Spleen (tissue), 11 donors: ENCODE measurements at regions not wholly inside any gene's neighbourhood (a gene's known extent, or its start where the extent isn't known, plus 50 kb on each side); places are given as distances from the start of the nearest gene placed in this dataset.

Experiments used
- DNase-seq: peaks from one replicate; pipeline ENCODE4 v3.0.0-alpha.2; 2020
- H3K27ac ChIP-seq, 8 donors: fragments of 200-600 bp; sonication (generic) in 7 of 8; 1 replicate in 4 of 8; 2 replicates in 4 of 8; pipeline versions ENCODE4 v1.5.0 to v1.8.0; 2016 to 2021; ENCODE audit warnings: inconsistent platforms in 4 of 8, mild to moderate bottlenecking in 4 of 8, moderate library complexity in 1 of 8
- H3K27me3 ChIP-seq, 7 donors: fragments of 200-600 bp; sonication (generic) in 6 of 7; replicated peaks in 1 of 7; 1 replicate in 4 of 7; 2 replicates in 3 of 7; pipeline versions ENCODE4 v1.5.0 to v1.8.0; 2016 to 2021; ENCODE audit warnings: inconsistent platforms in 3 of 7, mild to moderate bottlenecking in 1 of 7
- H3K36me3 ChIP-seq, 6 donors: fragments of 200-600 bp; sonication (generic) in 5 of 6; 1 replicate in 4 of 6; 2 replicates in 2 of 6; pipeline versions ENCODE4 v1.5.0 to v1.8.0; 2016 to 2021; ENCODE audit warnings: inconsistent platforms in 2 of 6
- H3K4me1 ChIP-seq, 6 donors: fragments of 200-600 bp; sonication (generic) in 5 of 6; 1 replicate in 3 of 6; 2 replicates in 3 of 6; pipeline versions ENCODE4 v1.5.0 to v1.8.0; 2016 to 2021; ENCODE audit warnings: inconsistent platforms in 3 of 6
- H3K4me3 ChIP-seq, 8 donors: fragments of 200-600 bp; sonication (generic) in 7 of 8; 1 replicate in 4 of 8; 2 replicates in 4 of 8; pipeline versions ENCODE4 v1.5.0 to v1.8.0; 2016 to 2021; ENCODE audit warnings: inconsistent platforms in 4 of 8, mild to moderate bottlenecking in 4 of 8, moderate library complexity in 2 of 8
- H3K9me3 ChIP-seq, 8 donors: fragments of 200-600 bp; sonication (generic) in 7 of 8; 1 replicate in 4 of 8; 2 replicates in 4 of 8; pipeline versions ENCODE4 v1.5.0 to v1.8.0; 2016 to 2021; ENCODE audit warnings: inconsistent platforms in 4 of 8
- CTCF ChIP-seq, 11 experiments: fragments of 200-600 bp in 7 of 11; fragments of 450-650 bp in 4 of 11; sonication (generic) in 4 of 11; IDR thresholded peaks in 8 of 11; conservative IDR thresholded peaks in 3 of 11; 1 replicate in 7 of 11; 2 replicates in 4 of 11; pipeline versions ENCODE4 v1.4.0 to v1.8.0; 2016 to 2021; ENCODE audit warnings: antibody characterized with exemption in 11 of 11, inconsistent platforms in 4 of 11, mild to moderate bottlenecking in 1 of 11
- POLR2A ChIP-seq, 3 donors: fragments of 450-650 bp; IDR thresholded peaks; one replicate each; pipeline ENCODE4 v1.5.1; 2017; ENCODE audit warnings: antibody characterized with exemption in 3 of 3, mild to moderate bottlenecking in 1 of 3
- POLR2AphosphoS5 ChIP-seq, 3 donors: sonication (generic); formaldehyde crosslinking; IDR thresholded peaks; one replicate each; pipeline ENCODE4 v1.5.1; 2017; ENCODE audit warnings: antibody characterized with exemption in 3 of 3
- WGBS, 5 donors: extraction: QIAGEN DNeasy Blood & Tissue Kit in 3 of 5; methylation state at CpG; one replicate each; pipeline versions ENCODE4 v1.1.5 to v1.1.7; 2013 to 2018; 5-methylcytosine and 5-hydroxymethylcytosine counted together
- intact Hi-C: fragments of 100-400 bp; cut with DNase I; formaldehyde crosslinking; loops from one replicate; pipeline ENCODE4 v1.15.0; 2023; ENCODE audit warnings: low total_unique reads
- donor health status: healthy with polysubstance abuse.
- donor health status: DM: no; HTN: no; CAD: no; lungs with moderate emphysema.
- donor health status: DM: no; HTN: no; CAD: no.
- donor health status: Bipolar disorder and iron deficiency.
- donor health status: healthy.
- donor health status: DM: no; HTN: no; CAD: no.
- donor health status: DM: yes; HTN: yes; CAD: no.

GRCh38 chr9:10674586-10674985, 61.8 kb upstream of the PTPRD start:
- whole genome bisulfite sequencing, 5 donors, result 46 to 80% (median 57%) methylated on average over 1 of the region's 1 CpG
- no peak for DNase-seq
- Histone ChIP-seq H3K36me3 (no peaks in the 10 kb centered on the region), H3K4me1 (no peaks in the 10 kb centered on the region), H3K4me3 (no peak overlapping the region), H3K9me3 (peaks cover 0 to 33% (median 3%) of the 10 kb centered on the region in 8 donors), H3K27me3 (no peaks in the 10 kb centered on the region), H3K27ac (no peak overlapping the region)
- intact Hi-C loops, result no loop called here
- no peak for TF ChIP-seq POLR2A (IDR thresholded peaks at IDR 0.05)

DNA sequence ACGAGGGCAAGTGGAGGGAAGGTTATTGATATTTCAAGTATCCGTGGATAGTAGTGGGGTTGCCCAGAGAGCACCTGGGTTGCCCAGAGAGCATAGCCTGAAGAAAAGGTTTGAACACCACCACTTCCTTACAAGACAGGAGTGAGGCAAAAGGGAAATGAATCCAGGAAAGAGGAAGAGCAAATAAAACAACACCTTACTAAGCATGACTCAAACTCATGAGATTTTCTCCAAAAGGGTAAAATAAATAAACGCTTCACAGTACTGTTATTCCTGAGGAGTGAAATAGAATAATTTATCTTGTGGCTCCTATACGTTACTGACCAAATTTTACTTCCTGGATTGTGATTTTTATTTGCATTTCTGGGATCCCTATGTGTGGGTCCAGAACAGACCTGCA, 65.2 kb upstream of the PTPRD start:
- DNase-seq, result no peak
- 58 to 81% (median 72%) methylated on average over 4 of the region's 4 CpGs for WGBS, 5 donors
- Histone ChIP-seq H3K4me1 (no peaks in the 10 kb centered on the region), H3K9me3 (peaks cover 0 to 31% (median 4%) of the 10 kb centered on the region in 8 donors), H3K36me3 (no peaks in the 10 kb centered on the region), H3K27ac (no peak overlapping the region), H3K27me3 (no peaks in the 10 kb centered on the region), H3K4me3 (no peak overlapping the region)
- intact Hi-C loops, result no loop called here
- TF ChIP-seq POLR2A (IDR thresholded peaks at IDR 0.05), result no peak
- no peak for TF ChIP-seq CTCF (IDR thresholded peaks at IDR 0.05 in 8 of 11, conservative IDR thresholded peaks at IDR 0.05 in 3 of 11)
- TF ChIP-seq POLR2AphosphoS5 (IDR thresholded peaks at IDR 0.05), result no peak

GRCh38 chr9:10678790-10679189, 66.0 kb upstream of the PTPRD start:
- Histone ChIP-seq H3K36me3 (no peaks in the 10 kb centered on the region), H3K9me3 (peaks cover 0 to 25% (median 4%) of the 10 kb centered on the region in 8 donors), H3K27me3 (no peaks in the 10 kb centered on the region), H3K4me3 (no peak overlapping the region), H3K4me1 (no peaks in the 10 kb centered on the region), H3K27ac (no peak overlapping the region)
- no peak for TF ChIP-seq CTCF (IDR thresholded peaks at IDR 0.05 in 8 of 11, conservative IDR thresholded peaks at IDR 0.05 in 3 of 11)
- TF ChIP-seq POLR2AphosphoS5 (IDR thresholded peaks at IDR 0.05), result no peak
- no peak for TF ChIP-seq POLR2A (IDR thresholded peaks at IDR 0.05)
- intact Hi-C loops, result no loop called here
- DNase-seq, result no peak
- 68 to 89% (median 82%) methylated on average over 1 of the region's 1 CpG for WGBS, 5 donors

- TF ChIP-seq POLR2AphosphoS5 (IDR thresholded peaks at IDR 0.05) (no peak), POLR2A (IDR thresholded peaks at IDR 0.05) (no peak), CTCF (IDR thresholded peaks at IDR 0.05 in 8 of 11, conservative IDR thresholded peaks at IDR 0.05 in 3 of 11) (no peak)
- Histone ChIP-seq H3K36me3 (no peaks in the 10 kb centered on the region), H3K27me3 (no peaks in the 10 kb centered on the region), H3K27ac (no peak overlapping the region), H3K4me1 (no peaks in the 10 kb centered on the region), H3K9me3 (peaks cover 0 to 7% (median 0%) of the 10 kb centered on the region in 8 donors), H3K4me3 (no peak overlapping the region)
- intact Hi-C loops, result no loop called here
- WGBS, 5 donors, result 74 to 83% (median 78%) methylated on average over 2 of the region's 2 CpGs
- no peak for DNase-seq
Observed at GRCh38 chr9:10686943-10687342, 74.1 kb upstream of the PTPRD start.

GRCh38 chr9:10690546-10690945, 77.7 kb upstream of the PTPRD start:
- no peak for DNase-seq
- 44 to 97% (median 90%) methylated on average over 2 of the region's 2 CpGs for WGBS, 5 donors
- Histone ChIP-seq H3K9me3 (peaks cover 0 to 6% (median 0%) of the 10 kb centered on the region in 8 donors), H3K36me3 (no peaks in the 10 kb centered on the region), H3K27ac (no peak overlapping the region), H3K4me1 (no peaks in the 10 kb centered on the region), H3K4me3 (no peak overlapping the region), H3K27me3 (no peaks in the 10 kb centered on the region)
- no peak for TF ChIP-seq CTCF (IDR thresholded peaks at IDR 0.05 in 8 of 11, conservative IDR thresholded peaks at IDR 0.05 in 3 of 11)
- no peak for TF ChIP-seq POLR2AphosphoS5 (IDR thresholded peaks at IDR 0.05)
- TF ChIP-seq POLR2A (IDR thresholded peaks at IDR 0.05), result no peak
- intact Hi-C loops, result no loop called here
